H1 (cell line): ENCODE measurements at regions not wholly inside any gene's neighbourhood (a gene's known extent, or its start where the extent isn't known, plus 50 kb on each side); places are given as distances from the start of the nearest gene placed in this dataset.

Experiments
- CTCF ChIA-PET: fragments of 300-600 bp; sonication (Branson Sonifier 250); formaldehyde crosslinking; loops from one replicate; lab custom pipeline; 2021; ENCODE audit not compliant: partially characterized antibody; lab: Charles Lee
- POLR2A ChIA-PET: fragments of 300-600 bp; sonication (Branson Sonifier 250); formaldehyde crosslinking; loops from one replicate; lab custom pipeline; 2021; ENCODE audit warnings: inconsistent platforms; ENCODE audit not compliant: partially characterized antibody; lab: Charles Lee
- DNase-seq, 2 experiments: peaks; one replicate each; pipeline versions ENCODE4 v3.0.0 to v3.0.0-alpha.2; 2010 to 2022; ENCODE audit warnings: low spot score in 2 of 2, low read depth in 1 of 2, mixed read lengths in 1 of 2
- FAIRE-seq: peaks from 2 replicates; lab custom pipeline; 2011; peaks lifted over from hg19 to GRCh38; lab: Jason Lieb, UNC
- H2AFZ ChIP-seq: 2 replicates; pipeline ENCODE4 v1.8.1; 2012; ENCODE audit warnings: low read length, inconsistent platforms
- H2AK5ac ChIP-seq: 2 replicates; pipeline ENCODE4 v1.6.1; 2013; ENCODE audit warnings: low read depth, low read length
- H2BK120ac ChIP-seq: replicated peaks from 2 replicates; pipeline ENCODE3; 2013; ENCODE audit warnings: low read depth, low read length, inconsistent platforms
- H2BK12ac ChIP-seq: 2 replicates; pipeline ENCODE4 v1.6.1; 2013; ENCODE audit warnings: low read depth, low read length
- H2BK15ac ChIP-seq: 2 replicates; pipeline ENCODE4 v1.6.1; 2013; ENCODE audit warnings: low read length
- H2BK20ac ChIP-seq: 2 replicates; pipeline ENCODE4 v1.6.1; 2013; ENCODE audit warnings: low read length
- H2BK5ac ChIP-seq: 2 replicates; pipeline ENCODE4 v1.6.1; 2013; ENCODE audit warnings: low read depth, low read length
- H3K14ac ChIP-seq: 2 replicates; pipeline ENCODE4 v1.6.1; 2013; ENCODE audit warnings: inconsistent platforms; ENCODE audit not compliant: insufficient read length
- H3K18ac ChIP-seq: 2 replicates; pipeline ENCODE4 v1.6.1; 2013; ENCODE audit warnings: low read length; ENCODE audit errors: extremely low read depth
- H3K23ac ChIP-seq: 2 replicates; pipeline ENCODE4 v1.6.1; 2013; ENCODE audit warnings: inconsistent platforms; ENCODE audit not compliant: insufficient read length
- H3K23me2 ChIP-seq: 2 replicates; pipeline ENCODE4 v1.6.1; 2013; ENCODE audit warnings: low read depth, low read length
- H3K27ac ChIP-seq: 2 replicates; pipeline ENCODE4 v1.6.1; 2011; ENCODE audit warnings: low read depth, low read length, inconsistent platforms
- H3K27me3 ChIP-seq, 4 experiments: replicated peaks in 1 of 4; 1 replicate in 1 of 4; 2 replicates in 3 of 4; pipeline versions ENCODE4 v1.6.1 to v1.8.1; 2011 to 2013; ENCODE audit warnings: low read length in 3 of 4, mild to moderate bottlenecking in 3 of 4, inconsistent platforms in 2 of 4, mixed read lengths in 2 of 4, moderate library complexity in 1 of 4; ENCODE audit not compliant: control insufficient read depth in 3 of 4, insufficient read depth in 3 of 4; ENCODE audit errors: extremely low read depth in 1 of 4
- H3K36me3 ChIP-seq, 4 experiments: 2 replicates each; pipeline versions ENCODE4 v1.6.1 to v1.8.1; 2011 to 2013; ENCODE audit warnings: mild to moderate bottlenecking in 4 of 4, low read length in 3 of 4, moderate library complexity in 2 of 4, control low read depth in 1 of 4, inconsistent platforms in 1 of 4; ENCODE audit not compliant: insufficient read depth in 4 of 4, control insufficient read depth in 2 of 4
- H3K4ac ChIP-seq: replicated peaks from 2 replicates; pipeline ENCODE3; 2013; ENCODE audit warnings: low read length, low read depth, mixed read lengths, inconsistent platforms; ENCODE audit not compliant: insufficient read length
- H3K4me1 ChIP-seq, 4 experiments: replicated peaks in 1 of 4; 1 replicate in 1 of 4; 2 replicates in 3 of 4; pipeline versions ENCODE4 v1.6.1 to v1.8.1; 2011 to 2013; ENCODE audit warnings: low read length in 3 of 4, inconsistent platforms in 2 of 4, mixed read lengths in 1 of 4; ENCODE audit not compliant: insufficient read depth in 4 of 4, control insufficient read depth in 3 of 4
- H3K4me2 ChIP-seq, 2 experiments: 2 replicates each; pipeline versions ENCODE4 v1.6.1 to v1.8.1; 2011 to 2013; ENCODE audit warnings: low read depth in 2 of 2, low read length in 2 of 2, control low read depth in 1 of 2, inconsistent platforms in 1 of 2, mild to moderate bottlenecking in 1 of 2; ENCODE audit not compliant: insufficient read depth in 1 of 2
- H3K4me3 ChIP-seq, 4 experiments: fragments of 200-600, 300-600 bp in 1 of 4; sonication (generic), shearing (Covaris generic), sonication (Bioruptor Twin) in 1 of 4; 2 replicates each; pipeline versions ENCODE4 v1.5.1 to v1.8.1; 2011 to 2016; ENCODE audit warnings: low read length in 4 of 4, low read depth in 3 of 4, control low read depth in 2 of 4, inconsistent platforms in 2 of 4, mild to moderate bottlenecking in 2 of 4, mixed read lengths in 1 of 4, moderate library complexity in 1 of 4; ENCODE audit not compliant: insufficient read depth in 2 of 4; ENCODE audit errors: extremely low read depth in 1 of 4
- H3K56ac ChIP-seq: replicated peaks from 2 replicates; pipeline ENCODE3; 2013; ENCODE audit warnings: low read depth, mild to moderate bottlenecking, mixed read lengths, low read length, inconsistent platforms; ENCODE audit not compliant: insufficient read length
- H3K79me1 ChIP-seq: 2 replicates; pipeline ENCODE4 v1.6.1; 2013; ENCODE audit warnings: low read depth, low read length, control low read depth
- H3K79me2 ChIP-seq, 2 experiments: 2 replicates each; pipeline versions ENCODE4 v1.6.1 to v1.8.1; 2012 to 2013; ENCODE audit warnings: low read length in 2 of 2, mild to moderate bottlenecking in 2 of 2, inconsistent platforms in 1 of 2; ENCODE audit not compliant: insufficient read depth in 2 of 2, control insufficient read depth in 1 of 2
- H3K9ac ChIP-seq, 4 experiments: replicated peaks in 1 of 4; 1 replicate in 1 of 4; 2 replicates in 3 of 4; pipeline versions ENCODE4 v1.6.1 to v1.8.1; 2011 to 2013; ENCODE audit warnings: low read depth in 3 of 4, low read length in 3 of 4, control low read depth in 2 of 4, mild to moderate bottlenecking in 2 of 4, moderate library complexity in 2 of 4, inconsistent platforms in 1 of 4; ENCODE audit errors: extremely low read depth in 1 of 4
- H3K9me3 ChIP-seq, 2 experiments: 2 replicates each; pipeline versions ENCODE4 v1.6.1 to v1.8.1; 2012 to 2013; ENCODE audit warnings: mild to moderate bottlenecking in 2 of 2, moderate library complexity in 2 of 2, control low read depth in 1 of 2, inconsistent platforms in 1 of 2, low read depth in 1 of 2, low read length in 1 of 2, mixed read lengths in 1 of 2; ENCODE audit not compliant: insufficient read depth in 2 of 2
- H4K20me1 ChIP-seq, 2 experiments: replicated peaks in 1 of 2; 2 replicates each; pipeline versions ENCODE3 to v1.8.1; 2011 to 2013; ENCODE audit warnings: inconsistent platforms in 2 of 2, low read length in 2 of 2, mild to moderate bottlenecking in 1 of 2; ENCODE audit not compliant: insufficient read depth in 2 of 2, control insufficient read depth in 1 of 2
- H4K5ac ChIP-seq: 2 replicates; pipeline ENCODE4 v1.6.1; 2013; ENCODE audit warnings: low read length, low read depth, mixed read lengths, inconsistent platforms; ENCODE audit not compliant: insufficient read length
- H4K8ac ChIP-seq: 2 replicates; pipeline ENCODE4 v1.8.0; 2013; ENCODE audit warnings: mild to moderate bottlenecking, moderate library complexity, low read length, inconsistent platforms; ENCODE audit not compliant: insufficient read depth; ENCODE audit errors: extremely low read depth
- H4K91ac ChIP-seq: replicated peaks from 2 replicates; pipeline ENCODE3; 2013; ENCODE audit warnings: low read length, mixed read lengths, inconsistent platforms; ENCODE audit not compliant: insufficient read length
- CBX8 ChIP-seq: fragments of 300-800, 300-1000 bp; sonication (generic); IDR thresholded peaks from 2 replicates; pipeline ENCODE4 v1.7.1; 2016; ENCODE audit warnings: low read depth, low read length, borderline replicate concordance
- CREB1 ChIP-seq: IDR thresholded peaks from 2 replicates; pipeline ENCODE4 v1.6.1; 2012; ENCODE audit warnings: inconsistent platforms
- FOSL1 ChIP-seq: IDR thresholded peaks from 2 replicates; pipeline ENCODE4 v1.6.1; 2011; ENCODE audit warnings: mild to moderate bottlenecking, low read depth, low read length, moderate library complexity; ENCODE audit not compliant: insufficient read depth
- GABPA ChIP-seq: IDR thresholded peaks from 2 replicates; pipeline ENCODE4 v1.6.1; 2011; ENCODE audit warnings: mild to moderate bottlenecking, low read length, moderate library complexity, borderline replicate concordance; ENCODE audit not compliant: insufficient read depth
- GTF2F1 ChIP-seq: IDR thresholded peaks from 2 replicates; pipeline ENCODE4 v1.6.1; 2012; ENCODE audit warnings: low read depth, low read length, improper control_type of control experiment, borderline replicate concordance
- JUND ChIP-seq: IDR thresholded peaks from 2 replicates; pipeline ENCODE4 v1.6.1; 2011; ENCODE audit warnings: mild to moderate bottlenecking, improper control_type of control experiment, low read length
- POLR2A ChIP-seq, 2 experiments: IDR thresholded peaks; 1 replicate in 1 of 2; 2 replicates in 1 of 2; pipeline ENCODE4 v1.6.1; 2011; ENCODE audit warnings: low read depth in 2 of 2, low read length in 2 of 2, mild to moderate bottlenecking in 2 of 2; ENCODE audit errors: control extremely low read depth in 1 of 2
- RBBP5 ChIP-seq: IDR thresholded peaks from 2 replicates; pipeline ENCODE4 v1.7.1; 2012; ENCODE audit warnings: low read depth, mild to moderate bottlenecking, inconsistent platforms, low read length, moderate library complexity, borderline replicate concordance
- SP4 ChIP-seq: IDR thresholded peaks from 2 replicates; pipeline ENCODE4 v1.6.1; 2012; ENCODE audit warnings: low read length, inconsistent platforms
- TCF12 ChIP-seq: IDR thresholded peaks from 2 replicates; pipeline ENCODE4 v1.6.1; 2011; ENCODE audit warnings: low read depth, mild to moderate bottlenecking, low read length
- ZNF274 ChIP-seq: IDR thresholded peaks from 2 replicates; pipeline ENCODE4 v1.7.0; 2012; ENCODE audit warnings: low read length, borderline replicate concordance; ENCODE audit errors: extremely low read depth
- WGBS, 2 experiments: shearing (Covaris generic) in 1 of 2; methylation state at CpG; one replicate each; pipeline versions ENCODE4 v1.1.6 to v1.1.7; 2013 to 2015; ENCODE audit warnings: low lambda C conversion rate in 2 of 2, mixed read lengths in 2 of 2, inconsistent platforms in 1 of 2, low coverage in 1 of 2, missing lambda C conversion rate in 1 of 2; ENCODE audit not compliant: insufficient replicate concordance in 2 of 2, insufficient coverage in 1 of 2, insufficient read length in 1 of 2; ENCODE audit errors: extremely low coverage in 1 of 2, missing lambda C conversion rate in 1 of 2; 5-methylcytosine and 5-hydroxymethylcytosine counted together
- TF ChIP-seq, protein P1 (sequence below), 3 experiments: IDR thresholded peaks; 1 replicate in 2 of 3; 2 replicates in 1 of 3; pipeline versions ENCODE4 v1.5.1 to v1.6.1; 2011; ENCODE audit warnings: low read length in 3 of 3, mild to moderate bottlenecking in 3 of 3, inconsistent platforms in 2 of 3, low read depth in 1 of 3, moderate library complexity in 1 of 3; ENCODE audit not compliant: insufficient read depth in 1 of 3; ENCODE audit errors: control extremely low read depth in 1 of 3

DNA sequence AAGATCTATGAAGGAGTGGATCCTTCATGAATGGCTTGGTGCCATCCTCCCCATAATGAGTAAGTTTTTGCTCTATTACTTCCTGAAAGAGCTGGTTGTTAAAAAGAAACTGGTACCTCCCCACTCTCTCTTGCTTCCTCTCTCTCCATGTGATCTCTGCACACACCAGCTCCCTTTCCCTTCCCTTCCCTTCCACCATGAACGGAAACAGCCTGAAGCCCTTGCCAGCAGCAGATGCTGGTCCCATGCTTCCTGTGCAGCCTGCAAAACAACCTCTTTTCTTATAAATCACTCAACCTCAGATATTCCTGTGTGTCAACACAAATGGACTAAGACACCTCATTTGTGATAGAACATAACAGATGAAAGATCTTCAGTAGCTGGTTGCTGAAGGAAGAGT lies 303.5 kb upstream of the ACVR2A start:
- Histone ChIP-seq H2BK120ac (no peak overlapping the region), H4K5ac (no peak overlapping the region), H3K27ac (no peak overlapping the region), H3K23me2 (no peaks in the 10 kb centered on the region), H3K9me3 (no peaks in the 10 kb centered on the region; a peak in 1 of 4 replicates), H4K20me1 (no peaks in the 10 kb centered on the region), H3K14ac (no peak overlapping the region), H3K9ac (no peak overlapping the region), H2BK20ac (no peak overlapping the region), H3K79me1 (no peaks in the 10 kb centered on the region), H3K4me3 (no peak overlapping the region), H2BK15ac (no peak overlapping the region), H3K4me1 (no peaks in the 10 kb centered on the region), H3K36me3 (no peaks in the 10 kb centered on the region; a peak in 1 of 8 replicates), H2AK5ac (no peak overlapping the region), H2AFZ (no peak overlapping the region), H4K8ac (no peak overlapping the region), H3K4ac (no peak overlapping the region), H4K91ac (no peak overlapping the region), H3K56ac (no peak overlapping the region), H3K23ac (no peak overlapping the region), H3K4me2 (no peak overlapping the region), H3K18ac (no peak overlapping the region), H2BK5ac (no peak overlapping the region), H2BK12ac (no peak overlapping the region), H3K27me3 (no peaks in the 10 kb centered on the region), H3K79me2 (no peaks in the 10 kb centered on the region)
- CTCF ChIA-PET: interaction anchor here (0.8 kb wide), 1 partner anchor 313 kb away, joined by 3 read pairs; no protein-coding TSS in a partner anchor
- POLR2A ChIA-PET: no interaction called here
- 69% methylated on average over 1 of the region's 1 CpG; no CpG with 5 or more reads in 1 of the 2 experiments for WGBS, 2 experiments
- FAIRE-seq: no peak
- TF ChIP-seq GABPA: no peak
- TF ChIP-seq RBBP5: no peak
- TF ChIP-seq CREB1: no peak
- TF ChIP-seq SP4: no peak
- no peak for TF ChIP-seq GTF2F1
- no peak for TF ChIP-seq TCF12
- no peak for TF ChIP-seq CBX8
- TF ChIP-seq, protein P1, sequence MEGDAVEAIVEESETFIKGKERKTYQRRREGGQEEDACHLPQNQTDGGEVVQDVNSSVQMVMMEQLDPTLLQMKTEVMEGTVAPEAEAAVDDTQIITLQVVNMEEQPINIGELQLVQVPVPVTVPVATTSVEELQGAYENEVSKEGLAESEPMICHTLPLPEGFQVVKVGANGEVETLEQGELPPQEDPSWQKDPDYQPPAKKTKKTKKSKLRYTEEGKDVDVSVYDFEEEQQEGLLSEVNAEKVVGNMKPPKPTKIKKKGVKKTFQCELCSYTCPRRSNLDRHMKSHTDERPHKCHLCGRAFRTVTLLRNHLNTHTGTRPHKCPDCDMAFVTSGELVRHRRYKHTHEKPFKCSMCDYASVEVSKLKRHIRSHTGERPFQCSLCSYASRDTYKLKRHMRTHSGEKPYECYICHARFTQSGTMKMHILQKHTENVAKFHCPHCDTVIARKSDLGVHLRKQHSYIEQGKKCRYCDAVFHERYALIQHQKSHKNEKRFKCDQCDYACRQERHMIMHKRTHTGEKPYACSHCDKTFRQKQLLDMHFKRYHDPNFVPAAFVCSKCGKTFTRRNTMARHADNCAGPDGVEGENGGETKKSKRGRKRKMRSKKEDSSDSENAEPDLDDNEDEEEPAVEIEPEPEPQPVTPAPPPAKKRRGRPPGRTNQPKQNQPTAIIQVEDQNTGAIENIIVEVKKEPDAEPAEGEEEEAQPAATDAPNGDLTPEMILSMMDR (IDR thresholded peaks at IDR 0.05; ENCODE audit: control extremely low read depth in 1 of 3, insufficient read depth in 1 of 3, low read depth in 1 of 3, low read length in 3 of 3): no peak
- no peak for TF ChIP-seq JUND
- TF ChIP-seq FOSL1: no peak
- TF ChIP-seq ZNF274: no peak
- no peak for TF ChIP-seq POLR2A (IDR thresholded peaks at IDR 0.05; ENCODE audit: control extremely low read depth in 1 of 2, low read depth in 2 of 2, low read length in 2 of 2)
- DNase-seq: no peak
